ENCODE measurements at regions not wholly inside any gene's neighbourhood (a gene's known extent, or its start where the extent isn't known, plus 50 kb on each side); places are given as distances from the start of the nearest gene placed in this dataset.

GRCh38 chr5:107134931-107135330 is 535.8 kb downstream of the EFNA5 start:
- no peak for FAIRE-seq

- no peak for FAIRE-seq
These were observed 541.7 kb downstream of the EFNA5 start for GRCh38 chr5:107129051-107129450.

- FAIRE-seq, result no peak
These were observed 542.9 kb downstream of the EFNA5 start for GRCh38 chr5:107127878-107128277.

GRCh38 chr5:107126341-107126740 is 544.4 kb downstream of the EFNA5 start:
- FAIRE-seq, result no peak

- FAIRE-seq, result no peak
These were observed 546.4 kb downstream of the EFNA5 start for GRCh38 chr5:107124376-107124775.

GRCh38 chr5:107123014-107123413 is 547.7 kb downstream of the EFNA5 start:
- no peak for FAIRE-seq

- no peak for FAIRE-seq
These were observed 548.8 kb downstream of the EFNA5 start for GRCh38 chr5:107121793-107122519.

GRCh38 chr5:107119656-107120055 is 551.1 kb downstream of the EFNA5 start:
- no peak for FAIRE-seq

GRCh38 chr5:107118184-107119019 is 552.3 kb downstream of the EFNA5 start:
- FAIRE-seq, result no peak

- FAIRE-seq, result no peak
These were observed 558.5 kb downstream of the EFNA5 start for GRCh38 chr5:107112216-107112615.

- no peak for FAIRE-seq
These were observed 566.4 kb downstream of the EFNA5 start for GRCh38 chr5:107104040-107104995.

- FAIRE-seq, result peak; percentile 74
These were observed 567.2 kb downstream of the EFNA5 start for GRCh38 chr5:107103522-107103921.

- FAIRE-seq, result no peak
These were observed 570.6 kb downstream of the EFNA5 start for GRCh38 chr5:107100121-107100520.

- no peak for FAIRE-seq
These were observed 571.2 kb downstream of the EFNA5 start for GRCh38 chr5:107099506-107099905.

- FAIRE-seq, result no peak
These were observed 578.0 kb downstream of the EFNA5 start for GRCh38 chr5:107092695-107093094.

GRCh38 chr5:107090506-107090905 is 580.2 kb downstream of the EFNA5 start:
- FAIRE-seq, result no peak

- FAIRE-seq, result no peak
These were observed 581.8 kb downstream of the EFNA5 start for GRCh38 chr5:107088907-107089306.

GRCh38 chr5:107085572-107085971 is 585.2 kb downstream of the EFNA5 start:
- FAIRE-seq, result no peak

GRCh38 chr5:107074996-107075395 is 595.7 kb downstream of the EFNA5 start:
- FAIRE-seq, result no peak

GRCh38 chr5:107072967-107073366 is 597.8 kb downstream of the EFNA5 start:
- no peak for FAIRE-seq

- no peak for FAIRE-seq
These were observed 598.3 kb downstream of the EFNA5 start for GRCh38 chr5:107072440-107072839.

- FAIRE-seq, result no peak
These were observed 602.0 kb downstream of the EFNA5 start for GRCh38 chr5:107068782-107069181.

GRCh38 chr5:107067395-107067794 is 603.3 kb downstream of the EFNA5 start:
- FAIRE-seq, result no peak

Data from colon (tissue), 2 donors.